IMR-90 (cell line): ENCODE measurements at regions not wholly inside any gene's neighbourhood (a gene's known extent, or its start where the extent isn't known, plus 50 kb on each side); places are given as distances from the start of the nearest gene placed in this dataset.
"Not testable (repeated sequence)": the region's sequence is repeated elsewhere in the genome, so short reads cannot be mapped to it uniquely, and the experiment has no call there.

Experiments used
- ATAC-seq: fragments of 200-7000 bp; cut with Tn5 transposase; 2 replicates; pipeline ENCODE4 v1.9.1; 2020; ENCODE audit warnings: low read depth, mild to moderate bottlenecking, moderate library complexity
- BruUV-seq: library from RNA; stranded (reverse); fragments of 400-500 nt; replicated peaks from 2 replicates; lab custom pipeline; 2021; lab: Mats Ljungman, UMichigan
- CTCF ChIA-PET: fragments of 300-600 bp; formaldehyde crosslinking; extraction: SDS; loops from one replicate; lab custom pipeline; 2021; ENCODE audit warnings: antibody characterized with exemption; lab: Yijun Ruan, JAX
- POLR2A ChIA-PET: fragments of 300-600 bp; sonication (Branson Sonifier 250); formaldehyde crosslinking; loops from one replicate; lab custom pipeline; 2022; ENCODE audit warnings: antibody characterized with exemption; ENCODE audit not compliant: unreplicated experiment; lab: Charles Lee
- DNase-seq: peaks from one replicate; pipeline ENCODE4 v3.0.0; 2013
- H2AFZ ChIP-seq: replicated peaks from 2 replicates; pipeline ENCODE3; 2013; ENCODE audit warnings: low read length, mild to moderate bottlenecking; ENCODE audit not compliant: poor library complexity
- H2AK5ac ChIP-seq: 2 replicates; pipeline ENCODE4 v1.6.1; 2013; ENCODE audit warnings: low read depth, low read length, inconsistent platforms
- H2AK9ac ChIP-seq: replicated peaks from 2 replicates; pipeline ENCODE3; 2013; ENCODE audit warnings: mild to moderate bottlenecking, low read depth, low read length, moderate library complexity; ENCODE audit not compliant: poor library complexity
- H2BK120ac ChIP-seq: 2 replicates; pipeline ENCODE4 v1.6.1; 2013; ENCODE audit warnings: low read depth, low read length, inconsistent platforms
- H2BK15ac ChIP-seq: 3 replicates; pipeline ENCODE4 v1.6.1; 2013; ENCODE audit warnings: low read depth, low read length, inconsistent platforms
- H2BK20ac ChIP-seq: 2 replicates; pipeline ENCODE4 v1.6.1; 2013; ENCODE audit warnings: low read depth, mild to moderate bottlenecking, inconsistent platforms, low read length, moderate library complexity
- H2BK5ac ChIP-seq: 2 replicates; pipeline ENCODE4 v1.6.1; 2013; ENCODE audit warnings: mild to moderate bottlenecking, low read depth, low read length, inconsistent platforms; ENCODE audit not compliant: poor library complexity, severe bottlenecking
- H3K14ac ChIP-seq: replicated peaks from 2 replicates; pipeline ENCODE4 v1.6.1; 2013; ENCODE audit warnings: low read depth, low read length, inconsistent platforms
- H3K18ac ChIP-seq: 2 replicates; pipeline ENCODE4 v1.6.1; 2013; ENCODE audit warnings: low read depth, low read length, control low read depth
- H3K23ac ChIP-seq: 2 replicates; pipeline ENCODE4 v1.6.1; 2013; ENCODE audit warnings: low read depth, low read length, inconsistent platforms
- H3K27ac ChIP-seq: 2 replicates; pipeline ENCODE4 v1.5.1; 2013; ENCODE audit warnings: mild to moderate bottlenecking, control low read depth, low read length; ENCODE audit not compliant: insufficient read depth
- H3K27me3 ChIP-seq: 2 replicates; pipeline ENCODE4 v1.6.1; 2013; ENCODE audit warnings: low read length; ENCODE audit not compliant: control insufficient read depth, insufficient read depth
- H3K36me3 ChIP-seq: 2 replicates; pipeline ENCODE4 v1.6.1; 2013; ENCODE audit warnings: low read length, mixed read lengths; ENCODE audit not compliant: control insufficient read depth, insufficient read depth
- H3K4ac ChIP-seq: 2 replicates; pipeline ENCODE4 v1.6.1; 2013; ENCODE audit warnings: low read depth, low read length, inconsistent platforms
- H3K4me1 ChIP-seq: 2 replicates; pipeline ENCODE4 v1.6.1; 2013; ENCODE audit warnings: low read length, mixed read lengths; ENCODE audit not compliant: control insufficient read depth, insufficient read depth
- H3K4me2 ChIP-seq: 2 replicates; pipeline ENCODE4 v1.6.1; 2013; ENCODE audit warnings: low read depth, mild to moderate bottlenecking, control low read depth, low read length, moderate library complexity
- H3K4me3 ChIP-seq: 2 replicates; pipeline ENCODE4 v1.5.1; 2013; ENCODE audit warnings: low read depth, mild to moderate bottlenecking, control low read depth, low read length, moderate library complexity; ENCODE audit not compliant: insufficient read depth
- H3K56ac ChIP-seq: 2 replicates; pipeline ENCODE4 v1.6.1; 2013; ENCODE audit warnings: low read length, inconsistent platforms; ENCODE audit not compliant: insufficient read depth; ENCODE audit errors: extremely low read depth
- H3K79me1 ChIP-seq, 2 experiments: 2 replicates each; pipeline ENCODE4 v1.6.1; 2013; ENCODE audit warnings: low read length in 2 of 2, inconsistent platforms in 1 of 2, low read depth in 1 of 2
- H3K9ac ChIP-seq: 2 replicates; pipeline ENCODE4 v1.6.1; 2013; ENCODE audit warnings: low read depth, low read length, control low read depth
- H3K9me1 ChIP-seq: 2 replicates; pipeline ENCODE4 v1.6.1; 2013; ENCODE audit warnings: low read length, inconsistent platforms; ENCODE audit not compliant: insufficient read depth
- H3K9me3 ChIP-seq: 2 replicates; pipeline ENCODE4 v1.6.1; 2013; ENCODE audit warnings: low read length; ENCODE audit not compliant: control insufficient read depth, insufficient read depth
- H4K20me1 ChIP-seq: 2 replicates; pipeline ENCODE4 v1.6.1; 2013; ENCODE audit warnings: low read length, inconsistent platforms; ENCODE audit not compliant: insufficient read depth
- H4K5ac ChIP-seq: 2 replicates; pipeline ENCODE4 v1.6.1; 2013; ENCODE audit warnings: mild to moderate bottlenecking, low read depth, low read length, control low read depth
- H4K8ac ChIP-seq, 2 experiments: 2 replicates each; pipeline ENCODE4 v1.6.1; 2013; ENCODE audit warnings: low read depth in 2 of 2, low read length in 2 of 2, control low read depth in 1 of 2, inconsistent platforms in 1 of 2
- H4K91ac ChIP-seq: 2 replicates; pipeline ENCODE4 v1.6.1; 2013; ENCODE audit warnings: low read depth, low read length, inconsistent platforms; ENCODE audit not compliant: insufficient read depth
- WGBS, 2 experiments: methylation state at CpG; one replicate each; pipeline versions ENCODE4 v1.1.5 to v1.1.7; 2013; ENCODE audit warnings: missing lambda C conversion rate in 2 of 2; ENCODE audit not compliant: insufficient read length in 1 of 2; ENCODE audit errors: extremely low coverage in 2 of 2; 5-methylcytosine and 5-hydroxymethylcytosine counted together
- dilution Hi-C: fragments of 300-500 bp; cut with HindIII; formaldehyde crosslinking; loops from one replicate; pipeline ENCODE4 v1.14.3; 2018; ENCODE audit warnings: low sequenced_read_pairs; ENCODE audit not compliant: unreplicated experiment
- in situ Hi-C: fragments of 300-500 bp; cut with MboI; formaldehyde crosslinking; loops from 3 replicates; pipeline ENCODE4 v1.14.3; 2019; ENCODE audit warnings: low sequenced_read_pairs, inconsistent platforms, mixed read lengths
- intact Hi-C: fragments of 100-400 bp; cut with micrococcal nuclease; formaldehyde crosslinking; loops from 2 replicates; pipeline ENCODE4 v1.10.0; 2022

DNA sequence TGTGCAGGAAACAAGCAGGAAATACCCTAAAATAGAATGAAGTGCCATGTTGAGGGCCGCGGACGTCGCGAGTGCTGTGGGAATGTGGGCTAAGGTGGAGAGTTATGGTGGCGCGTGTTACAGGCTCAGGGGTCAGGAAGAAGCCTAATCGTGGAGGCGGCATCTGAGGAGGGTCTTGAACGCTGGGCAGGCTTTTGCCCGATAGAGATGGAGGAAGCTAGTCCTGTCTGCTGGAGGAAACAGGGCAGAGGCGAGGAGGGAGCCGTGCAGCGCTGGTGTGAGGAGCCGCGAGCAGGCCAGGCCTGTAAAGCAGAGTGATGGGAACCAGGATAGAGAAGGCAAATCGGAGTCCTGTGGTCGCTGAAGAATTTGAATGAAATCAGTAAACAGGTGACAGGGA, 1759.8 kb upstream of the DEFB115 start:
- H2BK120ac ChIP-seq, H3K4me2 ChIP-seq, H3K9me1 ChIP-seq, H4K20me1 ChIP-seq, H3K27me3 ChIP-seq, H3K79me1 ChIP-seq, H2AK9ac ChIP-seq, H3K4me3 ChIP-seq, H2AK5ac ChIP-seq, in situ Hi-C loops, H3K23ac ChIP-seq, H3K9me3 ChIP-seq, intact Hi-C loops, POLR2A ChIA-PET, H4K91ac ChIP-seq, dilution Hi-C loops, BruUV-seq, H2BK5ac ChIP-seq, H2BK20ac ChIP-seq, H3K9ac ChIP-seq, H3K4ac ChIP-seq, H3K14ac ChIP-seq, H3K18ac ChIP-seq, H3K56ac ChIP-seq, DNase-seq, CTCF ChIA-PET, ATAC-seq, H4K5ac ChIP-seq, H3K36me3 ChIP-seq, H3K4me1 ChIP-seq, H2AFZ ChIP-seq, H2BK15ac ChIP-seq, H3K27ac ChIP-seq, H4K8ac ChIP-seq: not testable (repeated sequence)
- 52% methylated on average over 16 of the region's 18 CpGs; no CpG with 5 or more reads in 1 of the 2 experiments for WGBS, 2 experiments

DNA sequence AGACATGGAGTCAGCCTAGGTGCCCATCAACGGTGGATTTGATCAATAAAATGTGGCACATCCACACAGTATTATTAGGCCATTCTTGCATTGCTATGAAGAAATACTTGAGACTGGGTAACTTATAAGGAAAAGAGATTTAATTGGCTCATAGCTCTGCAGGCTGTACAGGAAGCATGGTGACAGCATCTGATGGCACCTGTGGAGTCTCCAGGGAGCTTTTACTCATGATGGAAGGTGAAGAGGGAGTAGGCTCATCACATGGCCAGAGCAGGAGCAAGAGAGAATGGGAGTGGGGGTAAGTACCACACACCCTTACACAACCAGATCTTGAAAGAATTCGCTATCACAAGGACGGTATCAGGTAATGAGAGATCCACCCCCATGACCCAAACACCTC, 1756.7 kb upstream of the DEFB115 start:
- H3K23ac ChIP-seq, intact Hi-C loops, H2BK20ac ChIP-seq, H3K4me3 ChIP-seq, H3K4me1 ChIP-seq, H3K4ac ChIP-seq, H3K79me1 ChIP-seq, H4K8ac ChIP-seq, H3K14ac ChIP-seq, H4K5ac ChIP-seq, ATAC-seq, H3K9ac ChIP-seq, H2AK9ac ChIP-seq, H3K18ac ChIP-seq, H2BK120ac ChIP-seq, H2BK5ac ChIP-seq, H3K27me3 ChIP-seq, DNase-seq, POLR2A ChIA-PET, BruUV-seq, H3K56ac ChIP-seq, H3K9me3 ChIP-seq, dilution Hi-C loops, H3K27ac ChIP-seq, H2BK15ac ChIP-seq, in situ Hi-C loops, H3K36me3 ChIP-seq, H2AK5ac ChIP-seq, H3K9me1 ChIP-seq, H4K91ac ChIP-seq, H2AFZ ChIP-seq, H3K4me2 ChIP-seq, CTCF ChIA-PET, H4K20me1 ChIP-seq: not testable (repeated sequence)
- no CpG with 5 or more reads among the region's 3 CpGs for WGBS, 2 experiments
